Duodenal mucosa (tissue), 2 donors: ENCODE measurements at regions not wholly inside any gene's neighbourhood (a gene's known extent, or its start where the extent isn't known, plus 50 kb on each side); places are given as distances from the start of the nearest gene placed in this dataset.

Source experiments
- H3K27ac ChIP-seq: one replicate; pipeline ENCODE4 v1.7.0; 2013; ENCODE audit warnings: low read depth, low read length
- H3K27me3 ChIP-seq, 2 donors: one replicate each; pipeline ENCODE4 v1.7.0; 2013; ENCODE audit warnings: low read length in 2 of 2, control low read depth in 1 of 2; ENCODE audit not compliant: insufficient read depth in 2 of 2, control insufficient read depth in 1 of 2
- H3K36me3 ChIP-seq, 2 donors: one replicate each; pipeline ENCODE4 v1.7.0; 2013; ENCODE audit warnings: low read length in 2 of 2, control low read depth in 1 of 2; ENCODE audit not compliant: insufficient read depth in 2 of 2, control insufficient read depth in 1 of 2
- H3K4me1 ChIP-seq, 2 donors: one replicate each; pipeline ENCODE4 v1.7.0; 2013; ENCODE audit warnings: low read length in 2 of 2, control low read depth in 1 of 2; ENCODE audit not compliant: insufficient read depth in 2 of 2, control insufficient read depth in 1 of 2
- H3K4me3 ChIP-seq, 2 donors: one replicate each; pipeline ENCODE4 v1.7.0; 2013; ENCODE audit warnings: low read length in 2 of 2, low read depth in 1 of 2
- H3K9ac ChIP-seq, 2 donors: one replicate each; pipeline ENCODE4 v1.7.0; 2013; ENCODE audit warnings: low read length in 2 of 2, low read depth in 1 of 2
- H3K9me3 ChIP-seq, 2 donors: one replicate each; pipeline ENCODE4 v1.7.0; 2013; ENCODE audit warnings: low read length in 2 of 2, control low read depth in 1 of 2; ENCODE audit not compliant: control insufficient read depth in 1 of 2

- no peaks in the 10 kb centered on the region for H3K36me3 ChIP-seq
- H3K4me3 ChIP-seq = no peak overlapping the region
- no peak overlapping the region for H3K27ac ChIP-seq
- H3K4me1 ChIP-seq = no peaks in the 10 kb centered on the region
- no peaks in the 10 kb centered on the region for H3K9me3 ChIP-seq
- peaks cover 0 to 5% of the 10 kb centered on the region in 2 donors for H3K27me3 ChIP-seq
- H3K9ac ChIP-seq = no peak overlapping the region
Observed at GRCh38 chr15:31932576-31932975, 97.7 kb upstream of the CHRNA7 start.

- H3K4me3 ChIP-seq = no peak overlapping the region
- H3K9ac ChIP-seq = no peak overlapping the region
- no peaks in the 10 kb centered on the region for H3K36me3 ChIP-seq
- H3K27me3 ChIP-seq = peaks cover 0 to 5% of the 10 kb centered on the region in 2 donors
- no peaks in the 10 kb centered on the region for H3K4me1 ChIP-seq
- H3K27ac ChIP-seq = no peak overlapping the region
- no peaks in the 10 kb centered on the region for H3K9me3 ChIP-seq
Observed at GRCh38 chr15:31934821-31935220, 95.5 kb upstream of the CHRNA7 start.

- H3K9ac ChIP-seq = no peak overlapping the region
- H3K36me3 ChIP-seq = no peaks in the 10 kb centered on the region
- no peaks in the 10 kb centered on the region for H3K4me1 ChIP-seq
- no peak overlapping the region for H3K4me3 ChIP-seq
- H3K27ac ChIP-seq = no peak overlapping the region
- H3K27me3 ChIP-seq = peaks cover 3% of the 10 kb centered on the region in 2 donors
- H3K9me3 ChIP-seq = peaks cover 5 to 20% of the 10 kb centered on the region in 2 donors
Observed at GRCh38 chr15:31953478-31953877, 76.8 kb upstream of the CHRNA7 start.

GRCh38 chr15:31954374-31955172 lies 75.7 kb upstream of the CHRNA7 start:
- H3K4me3 ChIP-seq = no peak overlapping the region
- H3K36me3 ChIP-seq = no peaks in the 10 kb centered on the region
- H3K27me3 ChIP-seq = peaks cover 3% of the 10 kb centered on the region in 2 donors
- H3K9ac ChIP-seq = no peak overlapping the region
- peaks cover 5 to 20% of the 10 kb centered on the region in 2 donors for H3K9me3 ChIP-seq
- H3K27ac ChIP-seq = no peak overlapping the region
- no peaks in the 10 kb centered on the region for H3K4me1 ChIP-seq

- no peak overlapping the region for H3K27ac ChIP-seq
- H3K9me3 ChIP-seq = peaks cover 7 to 20% of the 10 kb centered on the region in 2 donors
- no peak overlapping the region for H3K9ac ChIP-seq
- H3K4me1 ChIP-seq = no peaks in the 10 kb centered on the region
- H3K27me3 ChIP-seq = peaks cover 3% of the 10 kb centered on the region in 2 donors
- no peaks in the 10 kb centered on the region for H3K36me3 ChIP-seq
- no peak overlapping the region for H3K4me3 ChIP-seq
Observed at GRCh38 chr15:31955734-31956133, 74.6 kb upstream of the CHRNA7 start.

GRCh38 chr15:31957581-31957980 lies 72.7 kb upstream of the CHRNA7 start:
- peaks cover 3% of the 10 kb centered on the region in 2 donors for H3K27me3 ChIP-seq
- H3K9ac ChIP-seq = no peak overlapping the region
- H3K4me3 ChIP-seq = no peak overlapping the region
- H3K36me3 ChIP-seq = no peaks in the 10 kb centered on the region
- no peak overlapping the region for H3K27ac ChIP-seq
- no peaks in the 10 kb centered on the region for H3K4me1 ChIP-seq
- H3K9me3 ChIP-seq = peaks cover 7 to 20% of the 10 kb centered on the region in 2 donors

- H3K9ac ChIP-seq = no peak overlapping the region
- peaks cover 0 to 2% of the 10 kb centered on the region in 2 donors for H3K9me3 ChIP-seq
- no peak overlapping the region for H3K4me3 ChIP-seq
- H3K36me3 ChIP-seq = no peaks in the 10 kb centered on the region
- no peaks in the 10 kb centered on the region for H3K27me3 ChIP-seq
- H3K27ac ChIP-seq = no peak overlapping the region
- H3K4me1 ChIP-seq = peaks cover 0 to under 1% of the 10 kb centered on the region in 2 donors
Observed at GRCh38 chr15:31964586-31965307, 65.6 kb upstream of the CHRNA7 start.

- Histone ChIP-seq H3K27ac (no peak overlapping the region), H3K36me3 (no peaks in the 10 kb centered on the region), H3K4me3 (no peak overlapping the region), H3K9me3 (no peaks in the 10 kb centered on the region), H3K4me1 (peaks cover under 1 to 6% of the 10 kb centered on the region in 2 donors), H3K9ac (no peak overlapping the region), H3K27me3 (no peaks in the 10 kb centered on the region)
Observed at GRCh38 chr15:31970007-31970406, 60.3 kb upstream of the CHRNA7 start.

- Histone ChIP-seq H3K27ac (no peak overlapping the region), H3K36me3 (no peaks in the 10 kb centered on the region), H3K27me3 (peaks cover 14 to 23% of the 10 kb centered on the region in 2 donors), H3K9me3 (no peaks in the 10 kb centered on the region), H3K4me3 (no peak overlapping the region), H3K4me1 (peaks cover 9 to 12% of the 10 kb centered on the region in 2 donors), H3K9ac (no peak overlapping the region)
Observed at GRCh38 chr15:31973197-31973596, 57.1 kb upstream of the CHRNA7 start.

- Histone ChIP-seq H3K27ac (no peak overlapping the region), H3K36me3 (no peaks in the 10 kb centered on the region), H3K9me3 (no peaks in the 10 kb centered on the region), H3K4me3 (no peak overlapping the region), H3K9ac (no peak overlapping the region), H3K27me3 (peaks cover 14 to 28% of the 10 kb centered on the region in 2 donors), H3K4me1 (peaks cover 9 to 12% of the 10 kb centered on the region in 2 donors)
Observed at GRCh38 chr15:31974154-31974794, 56.0 kb upstream of the CHRNA7 start.
